ENCODE measurements at regions not wholly inside any gene's neighbourhood (a gene's known extent, or its start where the extent isn't known, plus 50 kb on each side); places are given as distances from the start of the nearest gene placed in this dataset.

- Histone ChIP-seq H3K36me3 (ENCODE audit: low read depth) (no peaks in the 10 kb centered on the region), H3K9me3 (no peaks in the 10 kb centered on the region), H3K4me1 (ENCODE audit: low read depth) (peaks cover 20% of the 10 kb centered on the region), H3K4me3 (no peak overlapping the region)
- intact Hi-C loops (cut with DNase I, micrococcal nuclease) = no loop called here
- ATAC-seq (no peak), DNase-seq (no peak)
- TF ChIP-seq, protein P1, sequence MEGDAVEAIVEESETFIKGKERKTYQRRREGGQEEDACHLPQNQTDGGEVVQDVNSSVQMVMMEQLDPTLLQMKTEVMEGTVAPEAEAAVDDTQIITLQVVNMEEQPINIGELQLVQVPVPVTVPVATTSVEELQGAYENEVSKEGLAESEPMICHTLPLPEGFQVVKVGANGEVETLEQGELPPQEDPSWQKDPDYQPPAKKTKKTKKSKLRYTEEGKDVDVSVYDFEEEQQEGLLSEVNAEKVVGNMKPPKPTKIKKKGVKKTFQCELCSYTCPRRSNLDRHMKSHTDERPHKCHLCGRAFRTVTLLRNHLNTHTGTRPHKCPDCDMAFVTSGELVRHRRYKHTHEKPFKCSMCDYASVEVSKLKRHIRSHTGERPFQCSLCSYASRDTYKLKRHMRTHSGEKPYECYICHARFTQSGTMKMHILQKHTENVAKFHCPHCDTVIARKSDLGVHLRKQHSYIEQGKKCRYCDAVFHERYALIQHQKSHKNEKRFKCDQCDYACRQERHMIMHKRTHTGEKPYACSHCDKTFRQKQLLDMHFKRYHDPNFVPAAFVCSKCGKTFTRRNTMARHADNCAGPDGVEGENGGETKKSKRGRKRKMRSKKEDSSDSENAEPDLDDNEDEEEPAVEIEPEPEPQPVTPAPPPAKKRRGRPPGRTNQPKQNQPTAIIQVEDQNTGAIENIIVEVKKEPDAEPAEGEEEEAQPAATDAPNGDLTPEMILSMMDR (IDR thresholded peaks at IDR 0.05) = no peak
Observed at GRCh38 chr6:47400581-47400980, 77.0 kb upstream of the CD2AP start.

GRCh38 chr6:47402081-47402480 lies 75.5 kb upstream of the CD2AP start:
- no peak overlapping the region for H3K4me3 ChIP-seq
- H3K36me3 ChIP-seq (ENCODE audit: low read depth) = no peaks in the 10 kb centered on the region
- ATAC-seq (no peak), DNase-seq (no peak)
- intact Hi-C loops (cut with DNase I, micrococcal nuclease) = no loop called here
- TF ChIP-seq, protein P1 (IDR thresholded peaks at IDR 0.05) = no peak
- peaks cover 34% of the 10 kb centered on the region for H3K4me1 ChIP-seq (ENCODE audit: low read depth)
- H3K9me3 ChIP-seq = no peaks in the 10 kb centered on the region

- ATAC-seq = no peak
- Histone ChIP-seq H3K36me3 (ENCODE audit: low read depth) (no peaks in the 10 kb centered on the region), H3K9me3 (no peaks in the 10 kb centered on the region), H3K4me1 (ENCODE audit: low read depth) (peaks cover 35% of the 10 kb centered on the region), H3K4me3 (no peak overlapping the region)
- intact Hi-C loops (cut with DNase I, micrococcal nuclease) = no loop called here
- TF ChIP-seq, protein P1 (IDR thresholded peaks at IDR 0.05) = no peak
- no peak for DNase-seq
Observed at GRCh38 chr6:47403056-47403455, 74.5 kb upstream of the CD2AP start.

DNA sequence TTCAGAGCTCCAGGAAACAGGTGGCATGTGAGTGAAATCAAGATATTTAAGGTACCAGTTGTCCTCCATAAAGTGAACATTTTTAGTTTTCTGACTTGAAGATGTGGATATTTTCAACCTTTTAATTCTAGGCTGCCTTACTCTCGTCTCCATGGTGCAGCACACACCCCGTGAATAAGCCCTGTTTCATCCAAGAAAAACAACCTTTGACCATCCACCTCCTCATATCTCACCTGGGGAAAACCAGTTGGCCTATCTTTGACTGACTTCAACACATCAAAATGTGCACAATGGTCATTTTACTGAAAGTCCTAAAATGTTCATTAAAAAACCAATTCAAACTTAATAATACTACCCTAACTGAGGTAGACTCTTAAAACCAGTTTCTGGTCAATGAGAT lies 73.8 kb upstream of the CD2AP start:
- TF ChIP-seq, protein P1 (IDR thresholded peaks at IDR 0.05) = no peak
- H3K4me3 ChIP-seq = no peak overlapping the region
- DNase-seq (peak in 1 of 3 donors; percentile 55), ATAC-seq (peak; percentile 62)
- intact Hi-C loops (cut with DNase I, micrococcal nuclease) = no loop called here
- H3K36me3 ChIP-seq (ENCODE audit: low read depth) = no peaks in the 10 kb centered on the region
- no peaks in the 10 kb centered on the region for H3K9me3 ChIP-seq
- H3K4me1 ChIP-seq (ENCODE audit: low read depth) = peaks cover 35% of the 10 kb centered on the region

- intact Hi-C loops (cut with DNase I, micrococcal nuclease) = no loop called here
- Histone ChIP-seq H3K4me3 (no peak overlapping the region), H3K36me3 (ENCODE audit: low read depth) (no peaks in the 10 kb centered on the region), H3K9me3 (no peaks in the 10 kb centered on the region), H3K4me1 (ENCODE audit: low read depth) (peaks cover 35% of the 10 kb centered on the region)
- ATAC-seq (no peak), DNase-seq (no peak)
- TF ChIP-seq, protein P1 (IDR thresholded peaks at IDR 0.05) = no peak
Observed at GRCh38 chr6:47404435-47404834, 73.2 kb upstream of the CD2AP start.

DNA sequence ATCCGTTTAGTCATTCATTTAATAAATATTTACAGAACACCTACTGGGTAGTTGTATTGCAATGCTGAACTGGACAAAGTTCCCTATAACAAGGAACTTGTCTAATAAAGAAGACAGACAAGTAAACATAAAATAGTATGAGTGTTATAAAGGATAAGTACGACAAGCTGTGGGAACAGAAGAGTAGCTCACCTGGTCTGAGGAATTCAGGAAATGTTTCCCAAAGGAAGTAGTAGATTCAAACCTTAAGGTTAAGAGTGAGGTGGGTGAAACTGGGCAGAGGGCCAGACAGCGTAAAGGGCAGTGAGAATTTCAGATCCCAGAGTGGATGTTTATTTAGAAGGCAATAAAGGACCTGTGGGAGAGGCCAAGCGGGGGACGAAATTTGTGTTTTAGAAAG lies 72.3 kb upstream of the CD2AP start:
- TF ChIP-seq, protein P1 (IDR thresholded peaks at IDR 0.05) = no peak
- peak; percentile 81 to 93 (median 82) for DNase-seq
- no peak overlapping the region for H3K4me3 ChIP-seq
- ATAC-seq = peak; percentile 87
- intact Hi-C loops (cut with DNase I, micrococcal nuclease) = no loop called here
- H3K9me3 ChIP-seq = no peaks in the 10 kb centered on the region
- peaks cover 35% of the 10 kb centered on the region for H3K4me1 ChIP-seq (ENCODE audit: low read depth)
- no peaks in the 10 kb centered on the region for H3K36me3 ChIP-seq (ENCODE audit: low read depth)

Data from mucosa of descending colon (tissue), 3 donors.